Neural progenitor cell (in vitro differentiated cells): ENCODE measurements at regions not wholly inside any gene's neighbourhood (a gene's known extent, or its start where the extent isn't known, plus 50 kb on each side); places are given as distances from the start of the nearest gene placed in this dataset.

Experiments used
- EZH2 ChIP-seq: fragments of 200-600 bp; sonication (generic); IDR thresholded peaks from 2 replicates; pipeline ENCODE4 v1.6.1; 2017; ENCODE audit warnings: antibody characterized with exemption, mild to moderate bottlenecking, moderate library complexity
- EZH2phosphoT487 ChIP-seq: fragments of 200-600 bp; sonication (generic); IDR thresholded peaks from 2 replicates; pipeline ENCODE4 v1.6.1; 2017; ENCODE audit warnings: antibody characterized with exemption
- TF ChIP-seq, protein P1 (sequence below): fragments of 200-600 bp; sonication (generic); IDR thresholded peaks from 2 replicates; pipeline ENCODE4 v1.5.1; 2017; ENCODE audit warnings: antibody characterized with exemption, mild to moderate bottlenecking

DNA sequence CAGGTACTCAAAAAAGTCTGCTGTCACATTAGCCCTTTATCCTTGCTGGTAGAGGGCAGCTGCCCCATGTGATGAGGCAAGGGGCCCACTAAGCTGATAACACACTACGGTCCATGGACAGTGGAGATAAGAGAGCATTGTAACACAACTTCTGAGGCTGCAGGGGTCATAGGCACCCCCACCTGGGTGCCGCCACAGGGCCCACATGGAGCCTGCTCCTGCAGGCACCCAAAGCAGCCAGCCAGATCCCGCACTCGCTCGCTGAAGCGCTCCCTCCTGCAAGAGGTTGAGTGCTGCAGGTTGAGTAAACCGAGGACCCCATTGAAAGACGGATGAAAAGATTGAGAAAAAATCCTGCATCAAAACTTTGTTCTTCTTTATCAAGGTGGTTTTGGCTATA, 566.3 kb upstream of the NOVA1 start:
- TF ChIP-seq EZH2 (no peak), EZH2phosphoT487 (no peak)
- TF ChIP-seq, protein P1, sequence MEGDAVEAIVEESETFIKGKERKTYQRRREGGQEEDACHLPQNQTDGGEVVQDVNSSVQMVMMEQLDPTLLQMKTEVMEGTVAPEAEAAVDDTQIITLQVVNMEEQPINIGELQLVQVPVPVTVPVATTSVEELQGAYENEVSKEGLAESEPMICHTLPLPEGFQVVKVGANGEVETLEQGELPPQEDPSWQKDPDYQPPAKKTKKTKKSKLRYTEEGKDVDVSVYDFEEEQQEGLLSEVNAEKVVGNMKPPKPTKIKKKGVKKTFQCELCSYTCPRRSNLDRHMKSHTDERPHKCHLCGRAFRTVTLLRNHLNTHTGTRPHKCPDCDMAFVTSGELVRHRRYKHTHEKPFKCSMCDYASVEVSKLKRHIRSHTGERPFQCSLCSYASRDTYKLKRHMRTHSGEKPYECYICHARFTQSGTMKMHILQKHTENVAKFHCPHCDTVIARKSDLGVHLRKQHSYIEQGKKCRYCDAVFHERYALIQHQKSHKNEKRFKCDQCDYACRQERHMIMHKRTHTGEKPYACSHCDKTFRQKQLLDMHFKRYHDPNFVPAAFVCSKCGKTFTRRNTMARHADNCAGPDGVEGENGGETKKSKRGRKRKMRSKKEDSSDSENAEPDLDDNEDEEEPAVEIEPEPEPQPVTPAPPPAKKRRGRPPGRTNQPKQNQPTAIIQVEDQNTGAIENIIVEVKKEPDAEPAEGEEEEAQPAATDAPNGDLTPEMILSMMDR = no peak
